Testis (tissue), 2 donors: ENCODE measurements at regions not wholly inside any gene's neighbourhood (a gene's known extent, or its start where the extent isn't known, plus 50 kb on each side); places are given as distances from the start of the nearest gene placed in this dataset.

Source experiments
- CTCF ChIP-seq, 3 experiments: fragments of 450-650 bp in 2 of 3; fragments of 200-600 bp in 1 of 3; sonication (generic) in 1 of 3; IDR thresholded peaks; one replicate each; pipeline ENCODE4 v1.5.1; 2016 to 2019; ENCODE audit warnings: antibody characterized with exemption in 3 of 3, mild to moderate bottlenecking in 2 of 3, moderate library complexity in 1 of 3
- POLR2A ChIP-seq: fragments of 450-650 bp; IDR thresholded peaks from one replicate; pipeline ENCODE4 v1.6.1; 2017; ENCODE audit warnings: antibody characterized with exemption, mild to moderate bottlenecking, moderate library complexity

GRCh38 chr10:130412317-130412716, 276.1 kb downstream of the GLRX3 start:
- TF ChIP-seq CTCF (IDR thresholded peaks at IDR 0.05), result no peak
- TF ChIP-seq POLR2A, result no peak
